ENCODE measurements at regions not wholly inside any gene's neighbourhood (a gene's known extent, or its start where the extent isn't known, plus 50 kb on each side); places are given as distances from the start of the nearest gene placed in this dataset.

DNA sequence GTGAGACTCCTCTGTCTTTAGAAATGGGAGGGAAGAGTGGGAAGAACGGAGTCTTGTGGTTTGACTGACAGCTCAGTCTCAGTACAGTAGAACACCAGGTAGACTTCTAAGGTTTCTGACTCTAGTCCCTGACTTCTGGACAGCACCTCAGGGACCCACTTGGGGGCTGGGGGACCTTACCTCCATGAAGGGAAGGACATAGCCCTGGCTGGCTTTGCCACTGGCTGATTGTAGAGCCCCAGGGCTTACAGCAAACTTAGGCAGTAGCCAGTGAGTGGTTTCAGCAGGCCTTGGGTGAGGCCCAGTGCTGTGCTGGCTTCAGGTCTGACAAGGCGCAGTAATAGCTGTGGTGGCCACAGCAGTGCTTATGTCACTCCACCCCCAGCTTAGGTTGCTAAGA lies 290.0 kb upstream of the PRR16 start:
- TF ChIP-seq GATA2 (IDR thresholded peaks at IDR 0.05; ENCODE audit: low read depth, low read length) (no peak), GATA3 (IDR thresholded peaks at IDR 0.05; ENCODE audit: low read depth, low read length) (no peak)
